Endodermal cell (in vitro differentiated cells): ENCODE measurements at regions not wholly inside any gene's neighbourhood (a gene's known extent, or its start where the extent isn't known, plus 50 kb on each side); places are given as distances from the start of the nearest gene placed in this dataset.

Experiments
- DNase-seq: peaks from one replicate; pipeline ENCODE4 v3.0.0-alpha.2; 2017
- H3K27ac ChIP-seq: 2 replicates; pipeline ENCODE4 v1.5.1; 2013; ENCODE audit warnings: mild to moderate bottlenecking, low read depth, low read length, moderate library complexity
- H3K27me3 ChIP-seq: 2 replicates; pipeline ENCODE4 v1.6.1; 2013; ENCODE audit warnings: mild to moderate bottlenecking, low read length, moderate library complexity; ENCODE audit not compliant: insufficient read depth, control insufficient read depth, poor library complexity, severe bottlenecking
- H3K36me3 ChIP-seq: 2 replicates; pipeline ENCODE4 v1.7.0; 2013; ENCODE audit warnings: mild to moderate bottlenecking, low read length, moderate library complexity; ENCODE audit not compliant: control insufficient read depth, insufficient read depth
- H3K4me1 ChIP-seq: one replicate; pipeline ENCODE4 v1.7.0; 2013; ENCODE audit warnings: low read length; ENCODE audit not compliant: control insufficient read depth, insufficient read depth
- H3K4me3 ChIP-seq: 2 replicates; pipeline ENCODE4 v1.5.1; 2013; ENCODE audit warnings: mild to moderate bottlenecking, low read length, moderate library complexity
- H3K9ac ChIP-seq: 2 replicates; pipeline ENCODE4 v1.6.1; 2013; ENCODE audit warnings: mild to moderate bottlenecking, low read length, moderate library complexity; ENCODE audit not compliant: poor library complexity, severe bottlenecking; ENCODE audit errors: extremely low read depth
- H3K9me3 ChIP-seq: 2 replicates; pipeline ENCODE4 v1.6.1; 2013; ENCODE audit warnings: mild to moderate bottlenecking, low read length, moderate library complexity; ENCODE audit not compliant: control insufficient read depth
- H3K27ac Mint-ChIP-seq: 2 replicates; pipeline ENCODE4 v1.8.0; 2020; ENCODE audit warnings: mixed read lengths
- H3K27me3 Mint-ChIP-seq: 2 replicates; pipeline ENCODE4 v1.8.0; 2021; ENCODE audit warnings: mild to moderate bottlenecking, mixed read lengths; ENCODE audit not compliant: insufficient read depth
- H3K36me3 Mint-ChIP-seq: 2 replicates; pipeline ENCODE4 v1.8.0; 2020; ENCODE audit warnings: low read depth, mixed read lengths
- H3K4me1 Mint-ChIP-seq: 2 replicates; pipeline ENCODE4 v1.8.0; 2020; ENCODE audit warnings: mixed read lengths
- H3K4me3 Mint-ChIP-seq: 2 replicates; pipeline ENCODE4 v1.8.0; 2020; ENCODE audit warnings: mild to moderate bottlenecking, moderate library complexity, mixed read lengths
- H3K9me3 Mint-ChIP-seq: 2 replicates; pipeline ENCODE4 v1.8.0; 2020; ENCODE audit warnings: mild to moderate bottlenecking, mixed read lengths
- WGBS, 2 experiments: methylation state at CpG; one replicate each; pipeline versions ENCODE4 v1.1.5 to v1.1.7; 2013; ENCODE audit warnings: missing lambda C conversion rate in 2 of 2, mixed read lengths in 1 of 2; ENCODE audit not compliant: insufficient coverage in 1 of 2, insufficient read length in 1 of 2; 5-methylcytosine and 5-hydroxymethylcytosine counted together
- TF ChIP-seq, protein P1 (sequence below): fragments of 200-600 bp; sonication (generic); conservative IDR thresholded peaks from 2 replicates; pipeline ENCODE4 v1.5.0; 2021; ENCODE audit warnings: antibody characterized with exemption, mild to moderate bottlenecking

DNA sequence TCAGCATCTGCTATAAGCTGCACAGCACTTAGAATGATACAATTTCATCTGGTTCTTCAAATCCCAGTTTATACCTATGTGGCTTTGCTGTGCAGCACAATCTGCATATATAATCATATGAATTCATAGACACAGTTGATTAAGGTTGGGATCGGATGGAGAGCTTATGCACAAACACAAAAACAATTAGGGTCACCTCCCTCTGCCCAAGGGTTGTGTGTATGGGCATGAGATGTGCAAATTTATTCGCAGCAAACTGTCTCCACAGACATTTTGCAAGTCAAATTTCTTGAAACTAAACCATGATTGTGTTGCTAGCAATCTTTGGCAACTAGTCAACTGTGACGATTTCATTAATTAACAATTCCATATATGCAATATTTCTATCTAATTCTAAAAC, 955.7 kb downstream of the SORCS3 start:
- Mint-ChIP-seq H3K4me1 (peaks cover 7% of the 10 kb centered on the region), H3K36me3 (no peaks in the 10 kb centered on the region), H3K4me3 (no peak overlapping the region), H3K27ac (no peak overlapping the region), H3K9me3 (no peaks in the 10 kb centered on the region), H3K27me3 (no peaks in the 10 kb centered on the region)
- Histone ChIP-seq H3K4me1 (no peaks in the 10 kb centered on the region), H3K9me3 (no peaks in the 10 kb centered on the region), H3K4me3 (no peak overlapping the region), H3K27me3 (no peaks in the 10 kb centered on the region), H3K36me3 (no peaks in the 10 kb centered on the region), H3K9ac (no peak overlapping the region), H3K27ac (no peak overlapping the region)
- no peak for DNase-seq
- WGBS, 2 experiments = 73 to 82% methylated on average over 2 to 3 of the region's 3 CpGs
- TF ChIP-seq, protein P1, sequence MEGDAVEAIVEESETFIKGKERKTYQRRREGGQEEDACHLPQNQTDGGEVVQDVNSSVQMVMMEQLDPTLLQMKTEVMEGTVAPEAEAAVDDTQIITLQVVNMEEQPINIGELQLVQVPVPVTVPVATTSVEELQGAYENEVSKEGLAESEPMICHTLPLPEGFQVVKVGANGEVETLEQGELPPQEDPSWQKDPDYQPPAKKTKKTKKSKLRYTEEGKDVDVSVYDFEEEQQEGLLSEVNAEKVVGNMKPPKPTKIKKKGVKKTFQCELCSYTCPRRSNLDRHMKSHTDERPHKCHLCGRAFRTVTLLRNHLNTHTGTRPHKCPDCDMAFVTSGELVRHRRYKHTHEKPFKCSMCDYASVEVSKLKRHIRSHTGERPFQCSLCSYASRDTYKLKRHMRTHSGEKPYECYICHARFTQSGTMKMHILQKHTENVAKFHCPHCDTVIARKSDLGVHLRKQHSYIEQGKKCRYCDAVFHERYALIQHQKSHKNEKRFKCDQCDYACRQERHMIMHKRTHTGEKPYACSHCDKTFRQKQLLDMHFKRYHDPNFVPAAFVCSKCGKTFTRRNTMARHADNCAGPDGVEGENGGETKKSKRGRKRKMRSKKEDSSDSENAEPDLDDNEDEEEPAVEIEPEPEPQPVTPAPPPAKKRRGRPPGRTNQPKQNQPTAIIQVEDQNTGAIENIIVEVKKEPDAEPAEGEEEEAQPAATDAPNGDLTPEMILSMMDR = no peak

DNA sequence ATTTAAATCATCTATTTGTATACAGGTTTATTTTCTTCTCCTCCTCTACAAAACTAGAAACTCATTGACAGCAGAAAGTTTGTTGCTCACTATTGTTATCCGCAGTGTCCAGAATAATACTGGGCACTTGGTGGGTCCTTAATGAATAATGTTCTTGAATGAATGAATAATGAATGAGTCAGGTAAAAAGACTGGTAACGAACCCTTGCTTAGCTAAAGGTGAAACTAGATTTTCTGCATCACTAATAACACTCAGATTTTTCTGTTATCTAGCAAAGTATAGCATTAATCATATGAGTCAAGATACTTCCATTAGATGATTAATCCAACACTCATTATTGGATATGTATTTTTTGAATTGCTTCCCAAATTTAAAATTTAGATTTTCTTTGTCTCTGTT, 953.2 kb downstream of the SORCS3 start:
- H3K9me3 Mint-ChIP-seq = no peaks in the 10 kb centered on the region
- no peak overlapping the region for H3K27ac Mint-ChIP-seq
- no peak for DNase-seq
- H3K27me3 Mint-ChIP-seq = no peaks in the 10 kb centered on the region
- Histone ChIP-seq H3K9me3 (no peaks in the 10 kb centered on the region), H3K27ac (no peak overlapping the region), H3K4me3 (no peak overlapping the region), H3K27me3 (no peaks in the 10 kb centered on the region), H3K9ac (no peak overlapping the region), H3K36me3 (no peaks in the 10 kb centered on the region), H3K4me1 (no peaks in the 10 kb centered on the region)
- no peak overlapping the region for H3K4me3 Mint-ChIP-seq
- H3K36me3 Mint-ChIP-seq = no peaks in the 10 kb centered on the region
- peaks cover 13% of the 10 kb centered on the region for H3K4me1 Mint-ChIP-seq
- TF ChIP-seq, protein P1 = no peak
- WGBS, 2 experiments = 89% methylated on average over 2 of the region's 2 CpGs; no CpG with 5 or more reads in 1 of the 2 experiments

DNA sequence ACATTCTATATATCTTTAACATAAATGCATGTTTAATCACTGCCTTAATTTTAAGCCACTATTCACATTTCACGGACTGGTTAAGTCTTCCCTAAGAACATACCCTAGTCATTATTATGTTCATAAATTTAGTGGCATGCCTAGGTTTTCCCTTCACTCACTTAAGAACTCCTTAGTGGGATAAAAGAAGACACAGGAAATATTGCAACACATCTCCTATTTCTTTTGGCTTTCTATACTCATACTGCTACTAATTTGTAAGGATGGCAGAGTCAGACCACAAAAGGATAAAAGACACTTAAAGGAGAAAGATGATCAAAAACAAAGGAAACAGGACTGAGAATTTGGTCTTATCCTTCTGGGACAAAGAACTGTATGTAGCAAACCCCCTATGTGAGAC, 951.4 kb downstream of the SORCS3 start:
- TF ChIP-seq, protein P1 = no peak
- Histone ChIP-seq H3K4me3 (no peak overlapping the region), H3K4me1 (no peaks in the 10 kb centered on the region), H3K9ac (no peak overlapping the region), H3K27ac (no peak overlapping the region), H3K27me3 (no peaks in the 10 kb centered on the region), H3K36me3 (no peaks in the 10 kb centered on the region), H3K9me3 (no peaks in the 10 kb centered on the region)
- Mint-ChIP-seq H3K4me3 (no peak overlapping the region), H3K9me3 (no peaks in the 10 kb centered on the region), H3K27ac (no peak overlapping the region), H3K4me1 (peaks cover 13% of the 10 kb centered on the region), H3K36me3 (no peaks in the 10 kb centered on the region), H3K27me3 (no peaks in the 10 kb centered on the region)
- 100% methylated on average over 1 of the region's 1 CpG; no CpG with 5 or more reads in 1 of the 2 experiments for WGBS, 2 experiments
- DNase-seq = no peak
